ENCODE measurements at regions not wholly inside any gene's neighbourhood (a gene's known extent, or its start where the extent isn't known, plus 50 kb on each side); places are given as distances from the start of the nearest gene placed in this dataset.
"Not testable (repeated sequence)": the region's sequence is repeated elsewhere in the genome, so short reads cannot be mapped to it uniquely, and the experiment has no call there.

DNA sequence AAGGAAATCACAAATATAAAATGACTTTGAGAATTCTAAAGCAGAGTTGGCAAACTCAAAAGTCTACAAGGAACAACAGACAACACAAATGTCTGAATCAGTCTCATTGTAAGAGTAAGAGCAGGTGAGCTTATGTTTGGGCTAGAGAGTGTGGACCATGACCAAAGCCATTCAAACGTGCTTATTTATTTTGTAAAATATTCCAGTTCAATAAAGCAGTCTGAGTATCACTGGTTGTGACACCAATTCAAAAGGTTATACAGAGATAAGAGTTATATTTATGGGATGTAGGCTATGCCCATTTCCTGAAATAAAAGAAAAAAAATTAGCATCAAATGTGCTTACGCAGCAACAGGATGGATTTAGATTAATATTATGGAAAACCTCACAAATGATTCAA is 251.6 kb downstream of the KLF5 start:
- DNase-seq: no peak

DNA sequence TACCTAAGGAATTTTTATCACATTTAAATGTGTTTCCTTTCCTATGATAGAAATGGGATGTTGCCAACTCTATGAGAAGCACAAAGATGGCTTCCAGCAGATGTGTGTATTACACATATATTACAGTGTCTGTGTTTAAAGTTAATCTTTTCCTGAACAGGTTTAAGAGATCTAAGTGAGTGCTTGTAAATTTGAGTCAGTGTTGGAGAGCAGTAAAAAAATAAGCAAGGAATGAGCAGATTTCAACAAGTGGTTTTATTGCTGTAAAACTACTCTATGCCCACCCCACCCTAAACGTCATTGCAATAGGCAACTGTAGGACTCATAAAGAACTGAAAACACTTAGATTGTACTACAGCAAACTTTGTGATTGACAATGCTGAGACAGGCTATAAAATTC is 248.7 kb downstream of the KLF5 start:
- no peak for DNase-seq

DNA sequence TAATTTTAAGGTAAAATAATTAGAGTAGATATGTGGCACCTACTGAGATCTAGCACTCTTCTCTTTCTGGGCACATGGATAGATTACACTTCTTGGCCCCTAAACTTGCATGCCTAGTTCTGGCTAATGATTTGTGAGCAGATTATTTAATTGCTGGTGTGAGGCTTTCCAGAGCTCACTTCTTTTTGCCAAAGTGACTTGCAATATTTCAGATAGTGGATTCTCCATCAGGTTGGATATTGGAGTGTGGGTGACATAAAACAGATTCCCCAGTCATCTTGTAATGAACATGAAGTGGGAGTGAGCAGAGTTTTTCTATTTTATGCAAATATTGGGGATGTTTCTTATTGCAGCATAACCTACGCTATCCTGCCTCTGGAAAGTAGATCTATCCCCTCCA is 247.9 kb downstream of the KLF5 start:
- no peak for DNase-seq

DNA sequence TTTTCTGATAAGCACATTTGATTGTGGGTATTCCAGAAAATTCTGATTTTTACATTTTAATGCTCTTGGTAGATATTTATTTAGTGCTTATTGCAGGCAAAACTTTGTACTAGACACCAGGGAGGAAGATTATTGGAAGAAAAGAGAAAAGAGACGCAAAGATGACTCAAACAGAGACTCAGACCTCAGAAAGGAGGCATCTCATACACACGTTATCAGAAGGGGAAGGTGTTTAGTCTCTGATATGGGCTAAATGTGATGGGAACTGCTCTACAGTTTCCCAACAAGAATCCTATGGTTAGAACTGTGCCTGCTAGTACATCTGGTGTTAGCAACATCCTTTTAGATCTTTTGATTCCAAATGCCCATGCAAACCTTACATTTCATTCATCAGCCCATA is 245.6 kb downstream of the KLF5 start:
- no peak for DNase-seq

DNA sequence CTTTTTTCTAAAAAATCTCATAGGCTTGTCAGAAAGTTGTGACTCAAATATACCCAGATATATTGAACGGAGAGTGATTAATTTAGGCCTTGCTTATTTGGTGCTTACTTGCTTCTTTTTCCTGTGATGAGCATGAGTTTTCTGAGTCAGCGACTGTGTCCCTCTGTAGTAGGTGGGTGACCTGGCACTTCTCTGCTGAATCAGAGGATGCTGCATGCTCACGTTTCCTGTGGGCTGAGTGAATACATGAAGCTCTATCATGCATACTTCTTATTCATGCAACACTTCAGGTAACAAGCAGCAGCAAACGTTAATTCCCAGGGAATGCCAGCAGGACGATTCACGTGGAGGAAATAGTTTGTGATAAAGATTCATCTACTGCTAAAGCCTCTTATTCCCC is 245.0 kb downstream of the KLF5 start:
- DNase-seq: no peak

DNA sequence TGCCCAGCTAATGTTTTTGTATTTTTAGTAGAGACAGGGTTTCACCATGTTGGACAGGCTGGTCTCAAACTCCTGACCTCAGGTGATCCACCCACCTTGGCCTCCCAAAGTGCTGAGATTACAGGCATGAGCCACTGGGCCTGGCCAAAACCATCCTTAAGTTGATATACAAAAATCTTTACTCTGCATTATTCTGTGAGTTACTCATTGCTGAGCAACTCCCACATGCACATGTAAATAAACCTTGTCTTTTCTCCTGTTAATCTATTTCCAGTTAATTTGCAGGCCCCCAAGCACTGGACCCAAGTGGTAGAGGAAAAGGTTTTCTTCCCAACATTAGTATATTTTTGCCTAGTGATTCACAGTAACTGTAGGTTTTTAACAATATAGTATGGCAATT is 242.8 kb downstream of the KLF5 start:
- DNase-seq: not testable (repeated sequence)

DNA sequence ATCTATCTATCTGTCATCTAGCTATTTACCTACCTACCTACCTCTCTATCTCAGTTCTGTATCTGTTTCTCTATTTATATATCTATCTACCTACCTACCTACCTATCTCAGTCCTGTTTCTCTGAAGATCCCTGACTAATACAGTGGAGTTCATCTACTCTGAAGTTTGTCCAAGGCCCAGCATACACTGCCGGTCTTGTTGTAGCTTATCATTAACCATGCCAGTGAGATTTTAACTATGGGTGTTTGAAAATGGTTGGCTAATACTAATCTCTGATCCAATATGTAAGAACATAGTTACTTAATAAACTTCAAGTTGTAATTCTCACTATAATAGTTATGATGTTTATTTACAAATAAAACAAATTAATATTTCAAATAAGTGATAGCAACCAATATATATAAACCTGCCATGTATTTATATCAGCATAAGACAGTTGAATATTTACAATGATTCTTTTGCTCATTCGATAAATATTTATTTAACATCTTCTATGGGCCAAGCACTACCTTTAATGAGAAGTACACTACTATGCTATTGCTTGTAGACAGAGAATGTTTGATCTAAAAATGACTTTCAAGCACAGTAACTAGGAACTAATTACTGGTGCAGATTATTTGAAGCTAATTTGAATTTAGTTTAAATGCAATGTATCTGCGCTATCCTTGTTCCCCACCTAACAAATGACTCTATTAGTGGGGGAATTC is 242.1 kb downstream of the KLF5 start:
- no peak for DNase-seq

DNA sequence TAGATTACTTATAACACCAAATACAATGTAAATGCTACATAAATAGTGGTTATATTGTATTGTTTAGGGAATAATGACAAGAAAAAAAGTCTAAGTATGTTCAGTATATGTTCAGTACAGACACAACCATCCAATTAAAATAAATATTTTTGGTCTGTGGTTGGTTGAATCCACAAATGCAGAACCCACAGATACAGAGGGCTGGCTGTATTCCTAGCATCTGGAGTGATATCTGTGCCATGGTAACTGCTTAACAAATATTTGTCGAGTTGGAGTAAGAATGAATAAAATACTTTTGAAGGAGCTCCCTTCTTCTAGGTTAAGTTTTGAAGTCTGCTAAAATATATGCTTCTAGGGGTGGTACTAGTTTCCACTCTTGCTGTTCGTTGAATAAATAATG is 241.0 kb downstream of the KLF5 start:
- no peak for DNase-seq

DNA sequence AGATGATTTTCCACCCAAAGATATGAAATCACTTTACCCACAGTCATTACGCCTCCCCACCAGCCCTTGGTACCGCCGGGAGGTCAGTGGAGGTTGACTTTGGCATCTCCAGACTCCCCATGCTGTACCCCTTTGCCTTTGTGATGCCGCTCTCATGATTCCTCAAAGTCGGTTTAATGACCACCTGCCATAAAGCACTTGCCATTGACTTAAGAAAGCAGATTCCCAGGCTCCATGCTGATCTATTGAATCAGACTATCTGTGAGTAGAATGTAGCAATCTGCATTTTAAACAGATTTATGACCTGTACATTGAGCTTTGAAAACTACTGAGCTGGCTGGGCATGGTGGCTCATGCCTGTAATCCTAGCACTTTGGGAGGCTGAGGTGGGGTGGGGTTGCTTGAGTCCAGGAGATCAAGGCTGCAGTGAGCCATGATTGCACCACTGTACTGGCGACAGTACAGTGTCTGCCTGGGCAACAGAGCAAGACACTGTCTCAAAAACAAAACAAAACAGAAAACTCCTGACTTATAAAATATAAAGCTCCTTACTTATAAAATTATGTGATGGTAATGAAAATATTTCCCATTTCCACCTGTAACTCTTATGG is 235.2 kb downstream of the KLF5 start:
- no peak for DNase-seq

DNA sequence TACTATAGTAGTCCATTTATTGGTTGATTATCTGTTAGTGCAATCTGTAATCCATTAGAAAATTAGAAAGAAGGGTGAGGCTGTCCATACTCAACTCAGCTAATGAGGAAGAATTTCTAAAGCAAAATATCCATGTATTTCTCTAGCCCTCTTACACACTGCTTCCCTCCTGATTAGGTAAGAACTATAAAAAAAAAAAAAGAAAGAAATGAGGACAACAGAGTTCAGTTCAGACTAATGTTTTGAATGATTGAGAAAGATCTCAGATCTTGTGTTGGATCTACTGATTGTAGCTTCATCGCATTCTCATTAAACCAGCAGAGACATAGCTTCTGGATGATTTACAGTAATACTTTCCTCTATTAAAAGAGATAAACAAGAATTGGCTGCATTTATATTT is 233.3 kb downstream of the KLF5 start:
- no peak for DNase-seq

DNA sequence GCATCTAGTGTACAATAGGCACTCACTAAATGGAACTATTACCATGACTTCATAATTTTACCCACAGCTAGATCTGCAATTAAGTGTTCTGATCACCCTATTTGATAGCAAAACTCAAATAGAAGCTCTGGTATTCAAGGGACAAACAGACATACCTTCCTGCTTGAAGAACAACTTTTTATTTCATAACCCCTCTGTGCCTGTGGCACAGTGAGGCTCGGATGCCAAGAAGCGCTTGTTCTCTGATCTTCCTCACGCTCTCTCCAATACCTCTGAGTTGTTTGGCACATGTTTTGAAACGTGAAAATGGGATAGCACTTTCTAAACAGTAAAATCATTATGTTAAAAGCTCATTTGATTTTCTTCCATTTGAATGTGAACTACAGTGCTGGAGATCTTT is 232.0 kb downstream of the KLF5 start:
- DNase-seq: no peak

DNA sequence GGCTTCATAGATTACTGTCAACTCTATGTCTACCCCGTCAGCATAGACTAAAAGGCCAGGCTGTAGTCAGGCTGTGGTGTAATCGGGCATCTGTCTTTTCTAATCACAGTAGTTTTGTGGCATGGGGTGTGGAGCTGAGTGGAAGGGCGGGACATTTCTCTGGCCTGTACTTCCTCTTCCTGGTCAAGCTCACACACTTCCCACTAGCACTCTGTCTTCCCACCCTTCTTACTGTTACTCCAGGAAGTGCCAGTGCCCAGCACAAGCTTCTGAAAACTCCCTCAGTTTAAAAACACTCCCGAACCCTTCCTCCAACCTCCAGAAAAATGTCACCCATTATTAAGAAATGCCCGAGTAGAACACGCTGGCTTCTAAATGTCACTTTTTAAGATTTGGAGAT is 229.8 kb downstream of the KLF5 start:
- DNase-seq: no peak

DNA sequence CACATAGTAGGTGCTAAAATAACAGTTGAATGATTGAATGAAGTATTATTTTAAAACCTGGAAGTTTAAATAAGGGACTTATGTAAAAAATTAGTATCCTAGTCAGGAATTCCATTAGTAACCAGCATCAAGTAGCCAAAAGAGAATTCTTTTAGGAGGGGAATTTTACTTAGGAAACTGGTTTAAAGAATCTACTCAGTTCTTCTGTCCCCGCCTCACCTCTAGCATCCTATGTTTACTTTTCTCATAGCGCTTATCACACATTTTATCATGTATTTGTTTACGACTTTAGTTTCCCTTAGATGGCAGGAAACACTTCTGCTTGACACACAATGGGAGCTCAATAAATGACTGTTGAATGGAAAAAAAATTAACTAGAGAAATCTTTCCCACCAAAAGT is 229.0 kb downstream of the KLF5 start:
- DNase-seq: no peak

DNA sequence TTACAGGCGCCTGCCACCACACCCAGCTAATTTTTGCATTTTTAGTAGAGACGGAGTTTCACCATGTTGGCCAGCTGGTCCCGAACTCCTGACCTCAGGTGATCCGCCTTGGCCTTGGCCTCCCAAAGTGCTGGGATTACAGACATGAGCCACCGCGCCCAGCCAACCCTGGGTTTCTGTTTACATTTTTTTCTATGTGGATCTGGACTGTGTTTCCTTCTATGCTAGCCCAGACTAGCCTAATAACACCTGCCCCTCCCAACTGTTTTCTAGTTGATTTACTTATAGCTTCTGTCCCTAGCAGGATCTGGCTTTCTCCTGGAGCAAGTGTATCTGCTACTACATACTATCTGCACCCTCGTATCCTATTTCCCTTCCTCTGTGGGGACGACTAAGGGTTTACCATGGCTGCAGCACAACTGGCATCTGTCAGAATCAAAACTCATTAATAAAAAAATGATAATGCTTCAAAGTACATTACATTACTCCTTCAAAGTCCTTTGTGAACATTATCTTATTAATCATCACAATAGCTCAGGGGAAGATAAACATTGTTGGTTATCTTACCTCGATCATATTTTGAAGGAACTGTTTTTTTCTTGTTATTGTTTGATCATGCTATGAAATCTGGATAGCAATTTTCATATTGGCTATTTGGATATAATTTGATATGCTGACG is 228.3 kb downstream of the KLF5 start:
- DNase-seq: no peak

DNA sequence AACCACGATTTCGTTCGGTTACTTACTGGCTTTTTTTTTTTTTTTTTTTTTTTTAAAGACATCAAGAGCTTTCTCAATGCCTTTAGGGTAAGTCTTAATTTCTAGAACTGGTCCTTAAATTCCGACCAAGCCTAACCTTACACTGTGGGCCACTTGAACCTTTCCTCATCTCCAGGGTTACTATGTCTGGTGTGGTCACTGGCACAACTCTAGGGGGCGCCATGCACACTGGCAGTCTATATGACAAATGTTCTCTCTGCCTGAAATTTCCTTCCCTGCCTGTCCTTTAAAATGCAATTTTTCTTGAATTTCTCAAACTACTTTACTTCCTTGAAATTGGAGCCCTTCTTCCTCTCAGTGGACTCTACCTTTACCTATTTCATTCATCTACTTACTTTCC is 227.4 kb downstream of the KLF5 start:
- no peak for DNase-seq

DNA sequence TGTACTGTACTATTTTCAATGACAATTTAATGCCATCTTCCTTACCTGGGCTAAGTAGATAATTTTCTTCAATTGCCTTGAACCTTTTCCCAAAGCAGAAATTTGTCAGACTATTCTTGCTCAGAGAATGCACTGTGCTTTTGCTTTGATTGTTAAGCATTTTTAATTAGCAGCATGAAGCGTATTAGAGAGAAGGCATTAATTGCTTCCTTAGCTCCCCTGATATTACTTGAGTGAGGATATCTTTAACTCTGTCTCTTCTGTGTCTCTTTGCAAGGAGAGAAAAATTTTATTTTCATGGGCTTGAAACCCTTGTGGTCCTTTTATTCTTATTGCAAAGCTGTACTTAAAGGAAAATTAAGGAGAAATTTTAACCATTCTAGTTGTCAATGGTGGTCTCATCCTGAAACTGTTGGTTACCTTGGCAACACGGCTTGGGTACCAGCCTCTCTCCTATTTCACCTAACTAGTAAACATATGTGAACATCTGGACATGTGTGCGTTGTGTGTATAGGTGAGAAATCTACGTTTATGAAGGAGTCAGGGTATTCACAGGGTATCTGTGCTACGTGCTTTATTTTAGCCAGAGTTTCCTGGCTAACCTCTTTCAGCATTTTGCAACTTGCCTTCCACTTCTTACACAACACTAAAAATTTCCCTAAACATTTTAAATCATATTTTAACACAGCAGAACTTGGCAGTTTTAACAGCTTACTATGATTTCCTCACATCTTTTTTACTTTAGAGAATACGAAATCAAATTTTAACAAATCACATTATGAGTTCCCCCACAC is 225.5 kb downstream of the KLF5 start:
- no peak for DNase-seq

DNA sequence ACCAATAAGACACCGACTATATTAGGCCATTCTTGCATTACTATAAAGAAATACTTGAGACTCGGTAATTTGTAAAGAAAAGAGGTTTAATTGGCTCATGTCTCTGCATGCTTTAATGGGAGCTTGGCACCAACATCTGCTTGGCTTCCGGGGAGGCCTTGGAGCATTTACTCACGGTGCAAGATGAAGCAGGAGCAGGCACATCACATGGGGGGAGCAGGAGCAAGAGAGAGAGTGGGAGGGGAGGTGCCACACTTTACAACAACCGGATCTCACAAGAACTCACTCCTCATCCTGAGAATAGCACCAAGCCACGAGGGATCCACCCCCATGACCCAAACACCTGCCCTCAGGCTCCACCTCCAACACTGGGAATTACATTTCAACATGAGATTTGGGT is 224.8 kb downstream of the KLF5 start:
- no peak for DNase-seq

DNA sequence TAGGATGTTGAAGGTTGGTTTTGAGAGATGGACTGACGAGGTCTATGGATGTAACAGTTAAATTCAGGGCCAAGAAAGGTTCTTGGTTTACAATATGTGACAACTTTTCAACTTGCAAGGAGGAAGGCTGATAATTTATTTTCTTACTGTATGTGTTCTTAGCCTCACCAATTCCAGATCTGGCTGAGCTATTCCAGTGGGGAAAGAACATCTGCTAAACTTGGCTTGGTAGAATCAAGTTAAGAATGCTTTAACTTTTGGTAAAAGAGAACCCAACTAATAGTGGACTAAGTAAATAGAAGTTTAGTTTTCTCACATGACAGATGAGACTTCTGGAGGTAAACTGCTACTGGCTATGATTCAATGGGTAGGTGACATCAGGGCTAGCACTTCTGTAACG is 222.9 kb downstream of the KLF5 start:
- no peak for DNase-seq

DNA sequence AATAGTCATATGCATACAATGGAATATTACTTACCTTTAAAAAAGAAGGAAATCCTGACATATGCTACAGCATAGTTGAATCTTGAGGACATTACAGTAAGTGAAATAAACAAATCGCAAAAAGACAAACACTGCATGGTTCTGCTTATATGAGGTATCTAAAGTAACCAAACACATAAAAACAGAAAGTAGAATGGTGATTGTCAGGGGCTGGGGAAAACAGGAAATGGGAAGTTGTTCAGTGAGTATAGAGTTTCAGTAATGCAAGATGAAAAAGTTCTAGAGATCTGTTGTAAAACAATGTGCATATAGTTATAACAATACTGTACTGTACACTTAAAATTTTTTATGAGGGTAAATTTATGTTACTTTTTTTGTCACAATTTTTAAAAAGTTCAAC is 219.4 kb downstream of the KLF5 start:
- no peak for DNase-seq

DNA sequence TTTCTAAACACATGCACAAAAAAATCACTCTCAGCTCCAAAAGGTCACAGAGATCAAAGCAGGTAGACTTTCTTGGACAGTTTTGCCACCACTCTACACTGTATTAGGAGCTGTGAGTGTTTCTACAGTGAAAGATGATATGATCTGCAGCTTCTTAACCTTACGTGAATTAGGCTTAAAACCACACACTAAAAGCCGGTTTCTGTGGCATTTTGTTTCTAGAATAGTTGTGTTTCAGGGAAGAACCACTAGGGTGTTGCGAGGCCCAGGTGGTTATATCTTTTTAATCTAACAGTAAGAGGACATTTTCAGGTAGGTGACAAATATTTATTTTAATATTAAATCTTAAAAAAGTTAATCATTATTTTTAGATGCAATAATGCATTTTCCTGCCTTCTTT is 216.4 kb downstream of the KLF5 start:
- DNase-seq: no peak

DNA sequence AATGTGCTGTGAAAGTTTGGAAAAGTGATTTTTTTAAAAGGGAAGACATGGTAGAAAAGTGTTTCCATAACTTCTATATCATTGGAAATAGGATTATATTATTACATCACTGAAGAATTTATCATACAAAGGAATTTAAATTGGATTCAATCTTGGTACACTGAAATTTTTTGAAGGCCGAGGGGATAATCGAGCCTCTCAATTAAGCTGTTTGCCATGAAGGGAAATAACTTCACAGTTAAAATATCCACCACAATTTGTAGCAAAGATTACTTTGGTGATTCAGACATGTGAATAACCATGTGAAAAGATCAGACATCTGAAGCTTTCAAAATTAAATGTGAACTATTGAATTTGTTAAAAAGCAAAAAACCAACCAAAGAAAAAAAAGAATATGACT is 215.3 kb downstream of the KLF5 start:
- DNase-seq: no peak

DNA sequence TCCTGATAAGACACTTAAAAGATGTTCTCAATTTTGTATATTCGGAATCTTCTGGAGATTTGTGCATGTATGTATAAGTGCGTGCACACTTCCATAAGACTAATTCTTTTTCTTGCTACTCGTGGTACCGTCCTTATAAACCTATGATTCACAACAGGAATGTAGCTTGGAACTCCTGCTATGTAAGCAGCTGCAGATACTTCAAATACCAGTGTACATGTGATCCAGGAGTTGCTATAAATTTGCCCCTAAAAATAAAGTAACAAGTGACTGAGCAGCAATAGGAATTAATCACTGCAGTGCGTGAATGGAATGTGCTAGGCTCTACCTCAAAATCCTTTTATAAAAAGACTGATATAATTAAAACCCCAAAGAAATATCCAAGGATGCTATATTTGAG is 214.9 kb downstream of the KLF5 start:
- DNase-seq: no peak

DNA sequence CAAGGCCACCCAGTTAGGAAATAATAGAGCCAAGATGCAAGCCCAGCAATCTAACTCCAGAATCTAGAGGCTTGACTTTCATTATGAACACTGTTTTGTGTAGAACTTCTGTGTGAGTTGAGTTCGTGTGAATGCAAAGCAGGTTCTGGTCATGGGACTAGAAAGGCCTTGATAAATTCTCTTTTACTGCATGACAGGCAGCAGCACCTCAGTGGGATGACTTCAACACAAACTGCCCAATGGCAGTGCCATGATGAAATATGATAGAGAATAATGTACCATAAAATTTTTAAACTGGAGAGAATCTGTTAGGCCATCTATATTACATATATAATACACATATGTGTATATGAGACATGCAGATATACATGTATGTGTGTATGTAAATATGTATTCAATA is 214.5 kb downstream of the KLF5 start:
- DNase-seq: no peak

DNA sequence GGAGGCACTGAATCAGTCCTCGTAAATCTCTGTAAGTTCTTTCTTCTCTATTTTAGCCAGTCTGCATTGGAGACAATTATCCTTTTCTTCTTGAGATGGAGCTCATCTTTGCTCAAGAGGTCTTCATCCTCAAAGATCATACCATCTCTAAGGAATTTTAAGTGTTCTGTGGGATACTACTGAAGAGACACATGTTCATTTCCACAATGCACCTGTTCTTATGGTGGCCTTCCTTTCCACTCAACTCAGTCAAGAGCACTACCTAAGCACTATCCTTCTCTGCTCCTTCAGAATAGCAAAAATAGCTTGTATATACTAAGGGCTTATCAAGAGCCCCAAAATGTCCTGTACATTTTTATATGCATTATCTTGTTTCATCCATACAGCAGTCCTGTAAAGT is 214.0 kb downstream of the KLF5 start:
- no peak for DNase-seq
